GM23338 (cell line): ENCODE measurements at regions not wholly inside any gene's neighbourhood (a gene's known extent, or its start where the extent isn't known, plus 50 kb on each side); places are given as distances from the start of the nearest gene placed in this dataset.

ENCODE experiments used
- ATAC-seq: fragments of 200-7000 bp; cut with Tn5 transposase; 3 replicates; pipeline ENCODE4 v1.9.1; 2020
- DNase-seq: peaks from one replicate; pipeline ENCODE4 v3.0.0-alpha.2; 2015; ENCODE audit warnings: low spot score
- H2AFZ ChIP-seq: fragments of 200-600 bp; sonication (generic); 2 replicates; pipeline ENCODE4 v1.8.0; 2016; ENCODE audit warnings: antibody characterized with exemption, mild to moderate bottlenecking, moderate library complexity
- H3F3A ChIP-seq: fragments of 200-600 bp; sonication (generic); replicated peaks from 2 replicates; pipeline ENCODE4 v1.8.0; 2017; ENCODE audit warnings: antibody characterized with exemption, mixed run types, low read depth
- H3K27ac ChIP-seq: fragments of 200-600 bp; sonication (generic); 2 replicates; pipeline ENCODE4 v1.6.1; 2016; ENCODE audit warnings: low read depth
- H3K27me3 ChIP-seq: fragments of 200-600 bp; sonication (generic); 2 replicates; pipeline ENCODE4 v1.8.0; 2016; ENCODE audit warnings: mild to moderate bottlenecking, mixed run types, moderate library complexity; ENCODE audit not compliant: insufficient read depth
- H3K36me3 ChIP-seq: fragments of 200-600 bp; sonication (generic); 2 replicates; pipeline ENCODE4 v1.8.0; 2016; ENCODE audit warnings: mild to moderate bottlenecking; ENCODE audit not compliant: insufficient read depth
- H3K4me1 ChIP-seq: fragments of 200-600 bp; sonication (generic); 2 replicates; pipeline ENCODE4 v1.8.0; 2016; ENCODE audit warnings: mild to moderate bottlenecking, moderate library complexity; ENCODE audit not compliant: insufficient read depth
- H3K4me2 ChIP-seq: fragments of 200-600 bp; sonication (generic); 2 replicates; pipeline ENCODE4 v1.7.1; 2017; ENCODE audit warnings: mixed run types
- H3K4me3 ChIP-seq: fragments of 200-600 bp; sonication (generic); 2 replicates; pipeline ENCODE4 v1.6.1; 2016; ENCODE audit warnings: mixed run types
- H3K79me2 ChIP-seq: fragments of 200-600 bp; sonication (generic); replicated peaks from 2 replicates; pipeline ENCODE4 v1.8.0; 2017; ENCODE audit warnings: mild to moderate bottlenecking; ENCODE audit not compliant: insufficient read depth
- H3K9me2 ChIP-seq: fragments of 200-600 bp; sonication (generic); 2 replicates; pipeline ENCODE4 v1.8.0; 2017; ENCODE audit not compliant: insufficient read depth
- H4K20me1 ChIP-seq: fragments of 200-600 bp; sonication (generic); replicated peaks from 2 replicates; pipeline ENCODE4 v1.8.0; 2017; ENCODE audit warnings: mild to moderate bottlenecking; ENCODE audit not compliant: insufficient read depth
- H3K27ac Mint-ChIP-seq: 2 replicates; pipeline ENCODE4 v1.8.0; 2020; ENCODE audit warnings: inconsistent platforms, mild to moderate bottlenecking, moderate library complexity, mixed read lengths
- H3K27me3 Mint-ChIP-seq: 3 replicates; pipeline ENCODE4 v1.8.0; 2022; ENCODE audit warnings: low read depth, mild to moderate bottlenecking, moderate library complexity, mixed read lengths, inconsistent platforms; ENCODE audit not compliant: insufficient read depth, poor library complexity
- H3K36me3 Mint-ChIP-seq: 3 replicates; pipeline ENCODE4 v1.8.0; 2021; ENCODE audit warnings: low read depth, mild to moderate bottlenecking, inconsistent platforms, moderate library complexity, mixed read lengths
- H3K4me1 Mint-ChIP-seq: 3 replicates; pipeline ENCODE4 v1.8.0; 2020; ENCODE audit warnings: mild to moderate bottlenecking, inconsistent platforms, mixed read lengths
- H3K4me3 Mint-ChIP-seq: 3 replicates; pipeline ENCODE4 v1.8.0; 2021; ENCODE audit warnings: moderate library complexity, mild to moderate bottlenecking, inconsistent platforms, mixed read lengths
- H3K9me3 Mint-ChIP-seq: 3 replicates; pipeline ENCODE4 v1.8.0; 2020; ENCODE audit warnings: moderate library complexity, mild to moderate bottlenecking, inconsistent platforms, mixed read lengths
- EZH2phosphoT487 ChIP-seq: fragments of 200-600 bp; sonication (generic); IDR thresholded peaks from one replicate; pipeline ENCODE4 v1.8.1; 2018; ENCODE audit warnings: antibody characterized with exemption; ENCODE audit not compliant: unreplicated experiment
- NANOG ChIP-seq: IDR thresholded peaks from 2 replicates; pipeline ENCODE4 v1.6.1; 2016; ENCODE audit warnings: antibody characterized with exemption, borderline replicate concordance
- POLR2AphosphoS5 ChIP-seq: IDR thresholded peaks from 2 replicates; pipeline ENCODE4 v1.6.1; 2016; ENCODE audit warnings: antibody characterized with exemption, low read depth
- REST ChIP-seq: IDR thresholded peaks from one replicate; pipeline ENCODE4 v1.6.1; 2018; ENCODE audit warnings: antibody characterized with exemption; ENCODE audit not compliant: unreplicated experiment
- STAT1 ChIP-seq: IDR thresholded peaks from one replicate; pipeline ENCODE4 v1.6.1; 2016; ENCODE audit warnings: antibody characterized with exemption; ENCODE audit not compliant: unreplicated experiment
- ZNF331 ChIP-seq: fragments of 250-450 bp; sonication (Bioruptor Pico); IDR thresholded peaks from 2 replicates; pipeline ENCODE4 v1.5.0; 2020; ENCODE audit warnings: low read depth, mild to moderate bottlenecking, moderate library complexity
- TF ChIP-seq, protein P1 (sequence below): fragments of 250-450 bp; sonication (Bioruptor Pico); IDR thresholded peaks from 2 replicates; pipeline ENCODE4 v1.5.0; 2020; ENCODE audit warnings: mild to moderate bottlenecking, moderate library complexity

DNA sequence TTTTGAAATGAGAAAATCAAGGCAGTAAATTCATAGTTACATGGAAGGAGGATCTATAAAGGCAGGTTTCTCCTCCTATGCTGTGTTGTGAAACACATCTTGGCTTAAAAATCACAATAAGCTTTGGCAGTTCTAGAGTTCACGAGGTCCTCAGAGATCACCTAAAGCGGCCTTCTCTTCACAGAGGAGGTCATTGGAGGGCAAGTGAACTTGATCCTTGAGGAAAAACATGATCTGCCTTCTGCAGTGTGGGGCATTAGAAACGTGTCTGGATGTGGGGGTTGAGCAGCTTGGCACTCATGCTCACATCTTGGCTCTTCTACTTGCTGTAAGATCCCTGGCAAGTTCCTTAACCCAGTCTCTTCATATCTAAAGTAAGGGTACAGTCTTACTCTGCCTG, 96.1 kb upstream of the BMPER start (continued):
- TF ChIP-seq, protein P1, sequence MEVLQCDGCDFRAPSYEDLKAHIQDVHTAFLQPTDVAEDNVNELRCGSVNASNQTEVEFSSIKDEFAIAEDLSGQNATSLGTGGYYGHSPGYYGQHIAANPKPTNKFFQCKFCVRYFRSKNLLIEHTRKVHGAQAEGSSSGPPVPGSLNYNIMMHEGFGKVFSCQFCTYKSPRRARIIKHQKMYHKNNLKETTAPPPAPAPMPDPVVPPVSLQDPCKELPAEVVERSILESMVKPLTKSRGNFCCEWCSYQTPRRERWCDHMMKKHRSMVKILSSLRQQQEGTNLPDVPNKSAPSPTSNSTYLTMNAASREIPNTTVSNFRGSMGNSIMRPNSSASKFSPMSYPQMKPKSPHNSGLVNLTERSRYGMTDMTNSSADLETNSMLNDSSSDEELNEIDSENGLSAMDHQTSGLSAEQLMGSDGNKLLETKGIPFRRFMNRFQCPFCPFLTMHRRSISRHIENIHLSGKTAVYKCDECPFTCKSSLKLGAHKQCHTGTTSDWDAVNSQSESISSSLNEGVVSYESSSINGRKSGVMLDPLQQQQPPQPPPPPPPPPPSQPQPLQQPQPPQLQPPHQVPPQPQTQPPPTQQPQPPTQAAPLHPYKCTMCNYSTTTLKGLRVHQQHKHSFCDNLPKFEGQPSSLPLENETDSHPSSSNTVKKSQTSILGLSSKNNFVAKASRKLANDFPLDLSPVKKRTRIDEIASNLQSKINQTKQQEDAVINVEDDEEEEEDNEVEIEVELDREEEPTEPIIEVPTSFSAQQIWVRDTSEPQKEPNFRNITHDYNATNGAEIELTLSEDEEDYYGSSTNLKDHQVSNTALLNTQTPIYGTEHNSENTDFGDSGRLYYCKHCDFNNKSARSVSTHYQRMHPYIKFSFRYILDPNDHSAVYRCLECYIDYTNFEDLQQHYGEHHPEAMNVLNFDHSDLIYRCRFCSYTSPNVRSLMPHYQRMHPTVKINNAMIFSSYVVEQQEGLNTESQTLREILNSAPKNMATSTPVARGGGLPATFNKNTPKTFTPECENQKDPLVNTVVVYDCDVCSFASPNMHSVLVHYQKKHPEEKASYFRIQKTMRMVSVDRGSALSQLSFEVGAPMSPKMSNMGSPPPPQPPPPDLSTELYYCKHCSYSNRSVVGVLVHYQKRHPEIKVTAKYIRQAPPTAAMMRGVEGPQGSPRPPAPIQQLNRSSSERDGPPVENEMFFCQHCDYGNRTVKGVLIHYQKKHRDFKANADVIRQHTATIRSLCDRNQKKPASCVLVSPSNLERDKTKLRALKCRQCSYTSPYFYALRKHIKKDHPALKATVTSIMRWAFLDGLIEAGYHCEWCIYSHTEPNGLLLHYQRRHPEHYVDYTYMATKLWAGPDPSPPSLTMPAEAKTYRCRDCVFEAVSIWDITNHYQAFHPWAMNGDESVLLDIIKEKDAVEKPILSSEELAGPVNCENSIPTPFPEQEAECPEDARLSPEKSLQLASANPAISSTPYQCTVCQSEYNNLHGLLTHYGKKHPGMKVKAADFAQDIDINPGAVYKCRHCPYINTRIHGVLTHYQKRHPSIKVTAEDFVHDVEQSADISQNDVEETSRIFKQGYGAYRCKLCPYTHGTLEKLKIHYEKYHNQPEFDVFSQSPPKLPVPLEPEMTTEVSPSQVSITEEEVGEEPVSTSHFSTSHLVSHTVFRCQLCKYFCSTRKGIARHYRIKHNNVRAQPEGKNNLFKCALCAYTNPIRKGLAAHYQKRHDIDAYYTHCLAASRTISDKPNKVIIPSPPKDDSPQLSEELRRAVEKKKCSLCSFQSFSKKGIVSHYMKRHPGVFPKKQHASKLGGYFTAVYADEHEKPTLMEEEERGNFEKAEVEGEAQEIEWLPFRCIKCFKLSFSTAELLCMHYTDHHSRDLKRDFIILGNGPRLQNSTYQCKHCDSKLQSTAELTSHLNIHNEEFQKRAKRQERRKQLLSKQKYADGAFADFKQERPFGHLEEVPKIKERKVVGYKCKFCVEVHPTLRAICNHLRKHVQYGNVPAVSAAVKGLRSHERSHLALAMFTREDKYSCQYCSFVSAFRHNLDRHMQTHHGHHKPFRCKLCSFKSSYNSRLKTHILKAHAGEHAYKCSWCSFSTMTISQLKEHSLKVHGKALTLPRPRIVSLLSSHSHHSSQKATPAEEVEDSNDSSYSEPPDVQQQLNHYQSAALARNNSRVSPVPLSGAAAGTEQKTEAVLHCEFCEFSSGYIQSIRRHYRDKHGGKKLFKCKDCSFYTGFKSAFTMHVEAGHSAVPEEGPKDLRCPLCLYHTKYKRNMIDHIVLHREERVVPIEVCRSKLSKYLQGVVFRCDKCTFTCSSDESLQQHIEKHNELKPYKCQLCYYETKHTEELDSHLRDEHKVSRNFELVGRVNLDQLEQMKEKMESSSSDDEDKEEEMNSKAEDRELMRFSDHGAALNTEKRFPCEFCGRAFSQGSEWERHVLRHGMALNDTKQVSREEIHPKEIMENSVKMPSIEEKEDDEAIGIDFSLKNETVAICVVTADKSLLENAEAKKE = no peak

GRCh38 chr7:33810356-33810755, 95.0 kb upstream of the BMPER start:
- no peak for ATAC-seq
- no peak for TF ChIP-seq EZH2phosphoT487
- no peak for TF ChIP-seq NANOG
- TF ChIP-seq, protein P1 = no peak
- no peak for TF ChIP-seq STAT1
- no peak for TF ChIP-seq POLR2AphosphoS5
- TF ChIP-seq REST = no peak
- no peak for TF ChIP-seq ZNF331

More at GRCh38 chr7:33810356-33810755, 95.0 kb upstream of the BMPER start:
- Histone ChIP-seq H3K27me3 (no peaks in the 10 kb centered on the region), H3F3A (no peaks in the 10 kb centered on the region), H3K4me3 (no peak overlapping the region), H3K4me2 (no peak overlapping the region), H3K4me1 (no peaks in the 10 kb centered on the region), H3K36me3 (no peaks in the 10 kb centered on the region), H4K20me1 (no peaks in the 10 kb centered on the region), H3K27ac (no peak overlapping the region), H2AFZ (no peak overlapping the region), H3K79me2 (no peaks in the 10 kb centered on the region), H3K9me2 (peaks cover 12% of the 10 kb centered on the region; the same call in 1 of the 2 replicates)
- Mint-ChIP-seq H3K4me3 (no peak overlapping the region), H3K4me1 (peaks cover 10% of the 10 kb centered on the region), H3K27me3 (no peaks in the 10 kb centered on the region), H3K9me3 (no peaks in the 10 kb centered on the region), H3K27ac (no peak overlapping the region), H3K36me3 (no peaks in the 10 kb centered on the region)
- DNase-seq = no peak
